ENCODE measurements at regions not wholly inside any gene's neighbourhood (a gene's known extent, or its start where the extent isn't known, plus 50 kb on each side); places are given as distances from the start of the nearest gene placed in this dataset.
"Not testable (repeated sequence)": the region's sequence is repeated elsewhere in the genome, so short reads cannot be mapped to it uniquely, and the experiment has no call there.

DNA sequence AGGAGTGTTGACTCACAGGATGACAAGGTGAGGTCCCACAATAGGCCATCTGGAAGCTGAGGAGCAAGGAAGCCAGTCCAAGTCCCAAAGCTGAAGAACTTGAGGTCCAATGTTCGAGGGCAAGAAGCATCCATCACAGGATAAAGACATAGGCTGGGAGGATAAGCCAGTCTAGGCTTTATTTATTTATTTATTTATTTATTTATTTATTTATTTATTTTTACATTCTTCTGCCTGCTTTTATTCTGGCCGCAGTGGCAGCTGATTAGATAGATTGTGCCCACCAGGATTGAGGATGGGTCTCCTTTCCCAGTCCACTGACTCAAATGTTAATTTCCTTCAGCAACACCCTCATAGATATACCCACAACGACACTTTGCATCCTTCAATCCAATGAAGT lies 472.2 kb upstream of the DPPA4 start:
- DNase-seq, result no peak

GRCh38 chr3:109818081-109818480 lies 480.7 kb upstream of the DPPA4 start:
- DNase-seq, result no peak

DNA sequence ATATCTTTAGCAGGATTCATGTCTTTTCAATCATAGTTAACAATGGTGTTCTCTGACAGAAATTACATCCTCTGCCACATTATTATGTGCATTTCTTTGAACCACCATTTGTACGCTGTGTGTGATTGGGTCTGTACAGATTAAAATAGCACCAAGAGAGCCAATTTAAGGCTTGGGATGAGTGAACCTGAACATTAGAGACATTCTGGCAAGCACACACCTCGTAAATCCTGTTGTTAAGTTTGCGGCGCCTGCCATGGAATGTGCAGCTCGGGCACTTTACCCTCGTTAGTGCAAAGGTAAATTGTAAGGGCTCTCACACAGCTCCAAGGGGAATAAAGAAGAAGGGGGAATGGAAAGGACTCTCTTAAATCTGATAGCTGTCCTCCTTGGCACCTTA lies 482.4 kb upstream of the DPPA4 start:
- DNase-seq, result no peak

GRCh38 chr3:109825971-109826810 lies 488.8 kb upstream of the DPPA4 start:
- no peak for DNase-seq

- no peak for DNase-seq
Measured at GRCh38 chr3:109831403-109831802, 494.1 kb upstream of the DPPA4 start.

DNA sequence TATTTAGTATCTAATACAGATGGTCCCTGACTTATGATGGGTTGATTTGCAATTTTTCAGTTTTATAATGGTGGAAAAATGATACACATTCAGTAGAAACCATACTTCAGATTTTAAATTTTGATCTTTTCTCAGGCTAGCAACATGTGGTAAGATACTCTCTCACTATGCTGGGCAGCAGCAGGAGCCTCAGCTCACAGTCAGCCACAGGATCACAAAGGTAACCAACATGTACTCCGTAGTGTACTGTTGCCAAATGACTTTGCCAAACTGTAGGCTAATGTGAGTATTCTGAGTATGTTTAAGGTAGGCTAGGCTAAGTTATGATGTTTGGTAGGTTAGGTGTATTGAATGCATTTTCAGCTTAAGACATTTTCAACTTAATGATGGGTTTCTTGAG lies 498.6 kb upstream of the DPPA4 start:
- no peak for DNase-seq

- no peak for DNase-seq
Measured at GRCh38 chr3:109851854-109852253, 514.5 kb upstream of the DPPA4 start.

GRCh38 chr3:109852283-109852682 lies 514.9 kb upstream of the DPPA4 start:
- DNase-seq, result no peak

DNA sequence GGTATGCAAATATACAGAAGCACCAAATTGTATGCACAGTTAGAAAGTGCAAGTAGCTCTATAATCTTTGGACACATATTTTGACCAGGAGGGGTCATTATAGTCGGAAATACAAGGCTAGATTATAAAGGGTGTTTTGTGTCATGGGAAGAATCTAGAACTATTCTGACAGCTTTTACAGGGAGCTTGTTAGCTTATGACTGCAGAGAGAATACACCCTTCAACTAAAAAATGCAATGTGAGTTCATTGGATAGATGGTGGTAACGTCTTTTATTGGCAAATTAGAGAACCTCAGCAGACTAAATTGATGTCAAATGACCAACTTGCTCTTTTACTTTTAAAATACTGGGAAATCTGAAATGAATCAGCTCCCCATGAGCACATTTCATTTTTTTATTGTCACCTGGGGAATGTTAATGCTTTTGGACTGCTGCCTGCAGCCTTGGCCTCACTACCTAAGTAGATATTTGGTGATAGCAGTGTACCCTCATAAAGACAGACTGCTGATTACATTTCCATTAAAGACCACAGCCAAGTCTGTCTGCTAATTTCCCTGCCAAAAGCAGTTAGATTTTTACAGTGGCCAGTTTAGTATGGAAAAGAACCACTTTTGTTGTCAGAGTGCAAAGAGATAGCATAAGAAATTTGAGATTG lies 515.9 kb upstream of the DPPA4 start:
- DNase-seq, result no peak

- no peak for DNase-seq
Measured at GRCh38 chr3:109863701-109864100, 526.4 kb upstream of the DPPA4 start.

GRCh38 chr3:109864452-109864851 lies 527.1 kb upstream of the DPPA4 start:
- DNase-seq, result no peak

GRCh38 chr3:109869586-109869985 lies 532.2 kb upstream of the DPPA4 start:
- no peak for DNase-seq

DNA sequence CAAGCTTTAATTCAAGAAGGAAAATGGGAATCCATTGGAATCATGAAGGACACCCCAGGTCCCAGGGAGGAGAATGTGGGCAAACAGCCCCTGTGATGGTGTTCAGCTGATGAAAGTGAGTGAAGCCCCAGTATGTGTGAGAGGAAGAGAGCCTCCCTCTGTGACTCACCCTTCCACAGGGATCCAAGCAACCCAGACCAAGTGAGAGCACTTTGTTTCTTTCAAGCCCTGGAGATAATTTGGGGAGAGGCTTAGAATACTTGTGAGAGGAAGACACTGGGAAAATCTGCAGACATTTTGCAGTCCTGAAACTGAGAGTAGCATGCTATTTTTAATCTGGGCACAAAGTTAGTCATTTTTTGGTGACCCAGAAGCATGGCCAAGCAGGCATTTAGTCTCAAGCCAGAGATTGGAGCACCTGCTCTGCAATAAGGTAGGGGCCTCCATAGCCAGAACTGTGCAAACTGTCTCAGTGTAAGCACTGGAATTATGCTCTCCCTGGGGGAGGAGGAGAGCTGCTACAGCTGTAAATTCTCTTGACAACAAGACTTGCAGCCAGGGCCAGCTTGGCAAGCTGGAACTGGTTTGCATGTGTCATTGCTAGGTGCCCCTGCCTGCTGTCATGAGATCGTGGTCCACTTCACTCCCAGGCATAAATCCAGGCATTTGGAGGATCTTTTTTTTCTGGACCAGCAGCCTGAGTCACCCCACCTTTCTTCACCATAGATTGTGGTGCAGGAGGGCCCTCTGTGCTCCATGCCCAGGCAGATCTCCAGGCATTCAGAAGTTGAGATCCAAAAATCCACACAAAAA lies 537.8 kb upstream of the DPPA4 start:
- no peak for DNase-seq

GRCh38 chr3:109877616-109878015 lies 540.3 kb upstream of the DPPA4 start:
- DNase-seq, result not testable (repeated sequence)

- no peak for DNase-seq
Measured at GRCh38 chr3:109882144-109882543, 544.8 kb upstream of the DPPA4 start.

DNA sequence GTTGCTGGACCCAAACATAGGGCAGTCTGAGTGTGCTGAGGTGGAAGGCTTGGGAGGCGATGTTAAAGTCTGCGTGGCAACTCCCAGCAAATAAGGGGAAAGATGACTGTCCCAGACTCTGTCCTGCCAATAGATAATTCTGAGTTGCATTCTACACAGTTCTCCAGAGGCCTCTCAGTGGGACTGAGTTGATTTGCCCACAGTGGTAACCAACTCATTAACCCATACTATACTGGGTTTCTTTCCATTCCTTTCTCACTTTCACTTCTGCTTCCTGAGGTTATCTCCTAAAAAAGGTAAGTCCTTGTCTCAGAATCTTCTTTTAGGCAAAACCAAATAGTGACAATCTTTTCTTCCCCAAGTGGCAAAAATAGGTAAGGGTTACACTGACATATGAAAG lies 549.9 kb upstream of the DPPA4 start:
- no peak for DNase-seq

DNA sequence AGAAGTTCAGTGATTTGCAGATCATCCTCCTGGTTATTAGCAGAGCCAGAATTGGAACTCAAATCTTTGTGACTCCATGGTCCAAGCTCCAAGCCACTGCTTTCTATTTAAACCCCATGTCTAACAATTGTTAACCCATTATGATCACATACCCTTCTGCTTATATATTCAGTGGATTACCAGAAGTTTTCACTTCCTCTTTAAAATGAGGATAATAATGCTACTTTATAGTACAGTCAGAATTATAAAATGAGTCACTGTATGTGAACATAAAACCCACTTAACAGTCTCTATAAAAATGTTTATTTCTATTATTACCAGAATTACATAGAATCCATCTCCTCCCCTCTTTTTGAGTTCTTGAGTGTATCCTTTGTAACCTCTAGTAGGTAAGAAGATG lies 550.7 kb upstream of the DPPA4 start:
- no peak for DNase-seq

DNA sequence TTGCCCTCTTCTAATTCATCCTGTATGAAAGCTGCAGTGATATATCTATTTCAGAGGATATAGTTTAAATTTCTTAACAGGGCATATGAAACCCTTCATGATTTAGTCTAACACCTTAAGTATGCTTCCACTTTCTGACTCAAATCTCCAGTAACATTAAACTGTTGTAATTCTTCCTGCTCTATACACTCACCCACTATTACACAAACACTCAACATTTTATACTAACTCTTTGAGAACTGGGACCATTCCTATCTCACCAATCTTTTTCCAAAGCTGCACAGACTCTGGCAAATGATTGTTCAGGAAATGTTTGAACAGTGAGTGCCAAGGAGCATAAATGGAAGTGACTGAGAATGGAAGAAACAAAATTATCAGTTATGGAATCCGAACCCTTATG lies 560.4 kb upstream of the DPPA4 start:
- no peak for DNase-seq

- DNase-seq, result no peak
Measured at GRCh38 chr3:109899925-109900324, 562.6 kb upstream of the DPPA4 start.

- no peak for DNase-seq
Measured at GRCh38 chr3:109900783-109901182, 563.4 kb upstream of the DPPA4 start.

DNA sequence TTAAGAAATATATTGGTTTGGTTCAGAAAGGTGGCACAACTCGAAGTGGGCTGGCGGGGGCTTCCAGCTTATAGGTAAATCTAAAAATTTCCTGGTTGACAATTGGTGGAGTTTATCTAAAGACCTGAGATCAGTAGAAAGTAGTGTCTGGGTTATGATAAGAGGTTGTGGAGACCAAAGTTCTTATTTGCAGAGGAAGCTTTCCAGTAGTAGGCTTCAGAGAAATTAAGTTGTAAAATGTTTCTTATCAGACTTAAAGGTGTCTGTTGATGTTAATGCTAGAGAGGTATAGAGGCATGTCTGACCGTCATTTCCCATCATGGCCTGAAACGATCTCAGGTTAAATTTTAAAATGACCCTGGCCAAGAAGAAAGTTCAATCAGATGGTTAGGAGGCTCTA lies 565.2 kb upstream of the DPPA4 start:
- DNase-seq, result no peak

- no peak for DNase-seq
Measured at GRCh38 chr3:109903100-109903499, 565.8 kb upstream of the DPPA4 start.

DNA sequence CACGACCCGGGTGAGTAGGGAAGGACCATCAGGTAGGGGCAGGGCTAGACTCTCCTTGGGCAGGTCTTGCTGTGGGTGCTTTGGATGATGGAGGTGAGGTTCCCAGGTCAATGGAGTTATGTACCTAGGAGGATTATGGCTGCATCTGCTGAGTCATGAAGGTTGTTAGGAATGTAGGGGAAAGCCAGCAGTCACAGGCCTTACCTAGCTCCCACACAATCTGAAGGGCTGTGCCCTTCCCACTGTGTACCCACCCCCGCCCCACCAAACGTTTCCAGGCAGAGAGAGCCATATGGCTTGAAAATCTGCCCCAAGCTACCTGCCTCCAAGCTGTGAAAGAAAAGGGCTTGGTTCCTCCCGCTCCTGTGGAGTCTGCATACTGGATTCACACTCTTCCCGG lies 573.4 kb upstream of the DPPA4 start:
- no peak for DNase-seq

- no peak for DNase-seq
Measured at GRCh38 chr3:109918740-109919139, 581.4 kb upstream of the DPPA4 start.

Measured in NCI-H774 (cell line).